Tibial nerve (tissue), 4 donors: ENCODE measurements at regions not wholly inside any gene's neighbourhood (a gene's known extent, or its start where the extent isn't known, plus 50 kb on each side); places are given as distances from the start of the nearest gene placed in this dataset.

ENCODE experiments used
- DNase-seq, 2 donors: peaks; one replicate each; pipeline ENCODE4 v3.0.0-alpha.2; 2019; ENCODE audit warnings: low spot score in 2 of 2
- H3K27ac ChIP-seq, 4 donors: fragments of 200-600 bp; sonication (generic) in 3 of 4; one replicate each; pipeline ENCODE4 v1.5.1; 2017 to 2019; ENCODE audit warnings: mild to moderate bottlenecking in 1 of 4
- H3K27me3 ChIP-seq, 2 donors: fragments of 200-600 bp; sonication (generic) in 1 of 2; one replicate each; pipeline versions ENCODE4 v1.5.1 to v1.6.0; 2017 to 2019
- H3K36me3 ChIP-seq, 3 donors: fragments of 200-600 bp; sonication (generic); one replicate each; pipeline ENCODE4 v1.5.1; 2018 to 2019
- H3K4me1 ChIP-seq, 4 donors: fragments of 200-600 bp; sonication (generic) in 3 of 4; one replicate each; pipeline ENCODE4 v1.5.1; 2017 to 2019
- H3K4me3 ChIP-seq, 4 donors: fragments of 200-600 bp; sonication (generic) in 3 of 4; one replicate each; pipeline ENCODE4 v1.5.1; 2017 to 2019; ENCODE audit warnings: mild to moderate bottlenecking in 1 of 4, moderate library complexity in 1 of 4
- H3K9me3 ChIP-seq, 4 donors: fragments of 200-600 bp; sonication (generic) in 3 of 4; one replicate each; pipeline ENCODE4 v1.5.1; 2017 to 2019
- CTCF ChIP-seq, 5 experiments: fragments of 200-600 bp in 3 of 5; fragments of 450-650 bp in 2 of 5; sonication (generic) in 3 of 5; IDR thresholded peaks; one replicate each; pipeline ENCODE4 v1.5.1; 2016 to 2019; ENCODE audit warnings: antibody characterized with exemption in 5 of 5, mild to moderate bottlenecking in 3 of 5, moderate library complexity in 2 of 5
- EP300 ChIP-seq, 2 donors: sonication (generic); formaldehyde crosslinking; IDR thresholded peaks; one replicate each; pipeline ENCODE4 v1.6.1; 2017; ENCODE audit warnings: antibody characterized with exemption in 2 of 2, mild to moderate bottlenecking in 1 of 2
- POLR2A ChIP-seq, 2 donors: fragments of 450-650 bp; IDR thresholded peaks; one replicate each; pipeline ENCODE4 v1.6.1; 2017; ENCODE audit warnings: antibody characterized with exemption in 2 of 2, mild to moderate bottlenecking in 2 of 2, moderate library complexity in 2 of 2
- WGBS, 2 donors: methylation state at CpG; one replicate each; pipeline ENCODE4 v1.1.5; 2018; 5-methylcytosine and 5-hydroxymethylcytosine counted together

DNA sequence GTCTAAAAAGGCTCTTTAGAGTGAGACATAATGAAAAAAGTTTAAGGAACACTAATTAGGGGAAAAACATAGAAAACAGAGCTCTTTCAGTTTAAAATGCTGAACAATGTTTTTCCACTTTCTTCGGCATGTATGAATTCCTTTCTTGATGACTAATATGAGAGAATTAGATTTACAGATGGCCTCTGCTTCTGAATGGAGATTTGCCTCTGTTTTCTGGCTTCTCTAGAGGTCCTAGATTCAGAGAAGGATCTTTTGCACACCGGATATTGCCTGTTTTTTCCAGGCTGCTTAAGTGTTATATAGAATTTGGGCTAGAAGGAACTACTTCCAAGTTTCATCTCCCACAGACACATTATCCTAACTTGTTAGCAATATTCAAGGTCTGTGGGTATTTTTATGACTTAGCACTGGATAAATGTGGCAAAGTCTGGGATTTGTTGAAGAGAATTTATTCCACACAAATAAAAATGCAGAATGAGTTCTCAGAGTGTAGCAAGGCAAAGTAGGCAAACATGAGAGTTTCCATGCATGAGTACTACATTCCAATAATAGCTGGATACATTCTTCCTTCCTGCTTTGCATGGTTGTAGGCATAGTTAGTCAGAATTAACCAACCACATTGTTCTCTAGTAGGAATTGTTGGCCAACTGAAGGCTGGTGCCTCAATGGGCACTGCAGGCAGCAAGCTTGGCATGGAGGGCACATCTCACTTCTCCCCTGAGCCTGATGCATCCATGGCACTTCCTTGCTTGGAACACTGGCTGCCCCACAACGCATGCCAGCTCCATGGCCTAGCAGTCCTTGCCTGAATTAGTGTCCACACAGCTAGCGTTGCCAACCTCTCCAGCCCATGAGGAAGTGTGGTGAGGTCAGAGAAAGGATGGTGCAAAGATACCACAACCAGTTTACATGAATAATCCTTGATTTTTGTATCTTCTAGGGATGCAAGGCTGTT lies 224.2 kb downstream of the CLIC5 start:
- no peak for TF ChIP-seq EP300 (IDR thresholded peaks at IDR 0.05)
- no peak for TF ChIP-seq CTCF (IDR thresholded peaks at IDR 0.05)
- no peak for TF ChIP-seq POLR2A (IDR thresholded peaks at IDR 0.05)
- no peaks in the 10 kb centered on the region for H3K4me1 ChIP-seq
- H3K27me3 ChIP-seq = no peaks in the 10 kb centered on the region
- H3K36me3 ChIP-seq = no peaks in the 10 kb centered on the region
- no peaks in the 10 kb centered on the region for H3K9me3 ChIP-seq
- H3K27ac ChIP-seq = no peak overlapping the region
- DNase-seq = no peak
- no peak overlapping the region for H3K4me3 ChIP-seq
- WGBS, 2 donors = 51 to 67% methylated on average over 4 of the region's 4 CpGs

DNA sequence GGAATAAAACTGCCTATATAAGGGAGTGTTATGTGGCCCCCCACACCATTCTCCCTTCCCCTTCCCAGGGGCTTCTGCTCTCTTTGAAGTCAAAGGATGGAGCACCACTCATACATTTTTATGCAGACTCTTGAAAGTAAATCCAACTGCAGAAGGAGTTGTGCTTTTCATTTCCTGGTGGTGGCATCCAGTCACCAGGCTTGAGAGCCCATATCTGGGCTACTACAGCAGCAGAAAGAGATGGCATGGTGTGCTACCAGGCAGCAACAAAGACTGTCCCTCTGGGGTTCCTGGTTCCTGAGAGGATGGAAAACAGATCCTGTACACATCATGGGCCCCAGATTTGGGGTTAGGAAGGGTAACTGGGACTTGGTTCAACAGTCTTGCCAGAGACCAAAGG lies 226.4 kb downstream of the CLIC5 start:
- TF ChIP-seq CTCF (IDR thresholded peaks at IDR 0.05) (no peak), POLR2A (IDR thresholded peaks at IDR 0.05) (no peak), EP300 (IDR thresholded peaks at IDR 0.05) (no peak)
- H3K4me3 ChIP-seq = no peak overlapping the region
- no peak for DNase-seq
- H3K27ac ChIP-seq = no peak overlapping the region
- no peaks in the 10 kb centered on the region for H3K27me3 ChIP-seq
- H3K4me1 ChIP-seq = no peaks in the 10 kb centered on the region
- H3K36me3 ChIP-seq = no peaks in the 10 kb centered on the region
- no peaks in the 10 kb centered on the region for H3K9me3 ChIP-seq

- no peak overlapping the region for H3K27ac ChIP-seq
- no peak for DNase-seq
- H3K27me3 ChIP-seq = no peaks in the 10 kb centered on the region
- no peaks in the 10 kb centered on the region for H3K36me3 ChIP-seq
- no peaks in the 10 kb centered on the region for H3K4me1 ChIP-seq
- 77 to 80% methylated on average over 3 of the region's 3 CpGs for WGBS, 2 donors
- no peaks in the 10 kb centered on the region for H3K9me3 ChIP-seq
- no peak for TF ChIP-seq EP300 (IDR thresholded peaks at IDR 0.05)
- no peak overlapping the region for H3K4me3 ChIP-seq
Observed at GRCh38 chr6:45787384-45787783, 228.3 kb downstream of the CLIC5 start.

DNA sequence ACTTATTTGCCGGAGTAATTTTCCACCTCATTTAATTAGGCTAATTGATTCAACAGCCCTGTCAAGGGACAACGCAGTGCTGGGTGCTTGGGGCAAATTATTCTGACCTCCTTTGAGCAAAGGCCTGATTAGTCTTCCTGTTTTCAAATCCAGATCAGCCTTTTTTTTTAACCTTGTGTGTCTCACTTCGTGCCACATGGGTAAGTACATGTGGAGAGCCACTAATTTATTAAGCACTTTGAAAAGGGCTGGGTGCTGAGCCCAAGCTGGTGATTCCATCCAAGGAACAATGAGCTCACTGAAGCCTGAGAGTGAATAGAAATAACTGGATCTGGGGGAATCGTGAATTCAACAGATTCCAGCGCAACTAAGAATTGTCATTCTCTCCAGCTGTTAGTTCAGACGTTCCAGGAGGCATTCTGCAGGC lies 229.3 kb downstream of the CLIC5 start:
- H3K27me3 ChIP-seq = no peaks in the 10 kb centered on the region
- H3K36me3 ChIP-seq = no peaks in the 10 kb centered on the region
- no peak overlapping the region for H3K27ac ChIP-seq
- no peak for DNase-seq
- no peaks in the 10 kb centered on the region for H3K4me1 ChIP-seq
- TF ChIP-seq CTCF (IDR thresholded peaks at IDR 0.05) (no peak), EP300 (IDR thresholded peaks at IDR 0.05) (no peak), POLR2A (IDR thresholded peaks at IDR 0.05) (no peak)
- WGBS, 2 donors = 47 to 54% methylated on average over 6 of the region's 6 CpGs
- H3K9me3 ChIP-seq = no peaks in the 10 kb centered on the region
- H3K4me3 ChIP-seq = no peak overlapping the region

DNA sequence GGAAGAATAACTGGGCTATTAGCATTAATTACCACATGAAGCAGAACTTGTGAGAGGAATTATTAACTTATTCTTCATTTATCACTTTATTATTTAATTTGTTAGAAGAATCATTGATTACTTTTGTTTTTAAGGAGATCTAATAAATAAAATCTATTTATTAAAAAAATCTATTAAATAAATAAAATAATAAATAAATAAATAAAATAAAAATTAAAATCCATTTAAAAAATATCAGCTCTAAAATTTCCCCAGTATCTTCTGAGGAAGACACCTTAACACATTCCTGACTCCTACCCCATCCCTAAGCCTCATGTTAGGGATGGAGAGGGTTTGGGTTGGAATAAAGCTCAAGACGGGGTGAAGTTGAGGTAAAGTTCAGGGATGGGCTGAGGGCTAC lies 231.4 kb downstream of the CLIC5 start:
- Histone ChIP-seq H3K4me3 (no peak overlapping the region), H3K4me1 (no peaks in the 10 kb centered on the region), H3K9me3 (no peaks in the 10 kb centered on the region), H3K27me3 (no peaks in the 10 kb centered on the region), H3K27ac (no peak overlapping the region), H3K36me3 (no peaks in the 10 kb centered on the region)
- TF ChIP-seq POLR2A (IDR thresholded peaks at IDR 0.05) = no peak
- 92 to 95% methylated on average over 1 of the region's 1 CpG for WGBS, 2 donors
- DNase-seq = no peak

DNA sequence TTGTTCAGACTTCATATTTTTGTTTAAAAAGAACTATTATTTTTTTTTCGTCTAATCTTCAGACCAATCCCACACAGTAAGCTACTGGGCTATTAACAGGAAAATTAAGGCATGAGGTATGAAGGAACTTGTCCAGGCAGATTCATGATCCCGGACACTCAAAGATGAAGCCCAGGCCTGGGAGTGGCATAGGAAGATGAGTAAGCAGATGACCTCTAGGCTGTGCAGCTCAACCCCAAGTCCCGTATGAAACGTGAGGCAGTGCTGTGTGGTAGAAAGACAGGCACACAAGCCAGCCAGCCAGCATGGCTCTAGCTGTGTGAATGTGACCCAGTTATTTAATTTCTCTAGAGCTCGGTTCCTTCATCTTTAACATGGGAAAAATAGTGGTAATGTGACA lies 231.9 kb downstream of the CLIC5 start:
- no peak for DNase-seq
- 80% methylated on average over 5 of the region's 5 CpGs for WGBS, 2 donors
- H3K27ac ChIP-seq = no peak overlapping the region
- H3K9me3 ChIP-seq = no peaks in the 10 kb centered on the region
- no peaks in the 10 kb centered on the region for H3K27me3 ChIP-seq
- H3K4me3 ChIP-seq = no peak overlapping the region
- H3K36me3 ChIP-seq = no peaks in the 10 kb centered on the region
- TF ChIP-seq POLR2A (IDR thresholded peaks at IDR 0.05) (no peak), CTCF (IDR thresholded peaks at IDR 0.05) (no peak), EP300 (IDR thresholded peaks at IDR 0.05) (no peak)
- no peaks in the 10 kb centered on the region for H3K4me1 ChIP-seq
